H1 (cell line): ENCODE measurements at regions not wholly inside any gene's neighbourhood (a gene's known extent, or its start where the extent isn't known, plus 50 kb on each side); places are given as distances from the start of the nearest gene placed in this dataset.

Experiments used
- CTCF ChIA-PET: fragments of 300-600 bp; sonication (Branson Sonifier 250); formaldehyde crosslinking; loops from one replicate; lab custom pipeline; 2021; ENCODE audit not compliant: partially characterized antibody; lab: Charles Lee
- POLR2A ChIA-PET: fragments of 300-600 bp; sonication (Branson Sonifier 250); formaldehyde crosslinking; loops from one replicate; lab custom pipeline; 2021; ENCODE audit warnings: inconsistent platforms; ENCODE audit not compliant: partially characterized antibody; lab: Charles Lee
- DNase-seq, 2 experiments: peaks; one replicate each; pipeline versions ENCODE4 v3.0.0 to v3.0.0-alpha.2; 2010 to 2022; ENCODE audit warnings: low spot score in 2 of 2, low read depth in 1 of 2, mixed read lengths in 1 of 2
- FAIRE-seq: peaks from 2 replicates; lab custom pipeline; 2011; peaks lifted over from hg19 to GRCh38; lab: Jason Lieb, UNC
- H2AFZ ChIP-seq: 2 replicates; pipeline ENCODE4 v1.8.1; 2012; ENCODE audit warnings: low read length, inconsistent platforms
- H2AK5ac ChIP-seq: 2 replicates; pipeline ENCODE4 v1.6.1; 2013; ENCODE audit warnings: low read depth, low read length
- H2BK120ac ChIP-seq: replicated peaks from 2 replicates; pipeline ENCODE3; 2013; ENCODE audit warnings: low read depth, low read length, inconsistent platforms
- H2BK12ac ChIP-seq: 2 replicates; pipeline ENCODE4 v1.6.1; 2013; ENCODE audit warnings: low read depth, low read length
- H2BK15ac ChIP-seq: 2 replicates; pipeline ENCODE4 v1.6.1; 2013; ENCODE audit warnings: low read length
- H2BK20ac ChIP-seq: 2 replicates; pipeline ENCODE4 v1.6.1; 2013; ENCODE audit warnings: low read length
- H2BK5ac ChIP-seq: 2 replicates; pipeline ENCODE4 v1.6.1; 2013; ENCODE audit warnings: low read depth, low read length
- H3K14ac ChIP-seq: 2 replicates; pipeline ENCODE4 v1.6.1; 2013; ENCODE audit warnings: inconsistent platforms; ENCODE audit not compliant: insufficient read length
- H3K18ac ChIP-seq: 2 replicates; pipeline ENCODE4 v1.6.1; 2013; ENCODE audit warnings: low read length; ENCODE audit errors: extremely low read depth
- H3K23ac ChIP-seq: 2 replicates; pipeline ENCODE4 v1.6.1; 2013; ENCODE audit warnings: inconsistent platforms; ENCODE audit not compliant: insufficient read length
- H3K23me2 ChIP-seq: 2 replicates; pipeline ENCODE4 v1.6.1; 2013; ENCODE audit warnings: low read depth, low read length
- H3K27ac ChIP-seq: 2 replicates; pipeline ENCODE4 v1.6.1; 2011; ENCODE audit warnings: low read depth, low read length, inconsistent platforms
- H3K27me3 ChIP-seq, 4 experiments: replicated peaks in 1 of 4; 1 replicate in 1 of 4; 2 replicates in 3 of 4; pipeline versions ENCODE4 v1.6.1 to v1.8.1; 2011 to 2013; ENCODE audit warnings: low read length in 3 of 4, mild to moderate bottlenecking in 3 of 4, inconsistent platforms in 2 of 4, mixed read lengths in 2 of 4, moderate library complexity in 1 of 4; ENCODE audit not compliant: control insufficient read depth in 3 of 4, insufficient read depth in 3 of 4; ENCODE audit errors: extremely low read depth in 1 of 4
- H3K36me3 ChIP-seq, 4 experiments: 2 replicates each; pipeline versions ENCODE4 v1.6.1 to v1.8.1; 2011 to 2013; ENCODE audit warnings: mild to moderate bottlenecking in 4 of 4, low read length in 3 of 4, moderate library complexity in 2 of 4, control low read depth in 1 of 4, inconsistent platforms in 1 of 4; ENCODE audit not compliant: insufficient read depth in 4 of 4, control insufficient read depth in 2 of 4
- H3K4ac ChIP-seq: replicated peaks from 2 replicates; pipeline ENCODE3; 2013; ENCODE audit warnings: low read length, low read depth, mixed read lengths, inconsistent platforms; ENCODE audit not compliant: insufficient read length
- H3K4me1 ChIP-seq, 4 experiments: replicated peaks in 1 of 4; 1 replicate in 1 of 4; 2 replicates in 3 of 4; pipeline versions ENCODE4 v1.6.1 to v1.8.1; 2011 to 2013; ENCODE audit warnings: low read length in 3 of 4, inconsistent platforms in 2 of 4, mixed read lengths in 1 of 4; ENCODE audit not compliant: insufficient read depth in 4 of 4, control insufficient read depth in 3 of 4
- H3K4me2 ChIP-seq, 2 experiments: 2 replicates each; pipeline versions ENCODE4 v1.6.1 to v1.8.1; 2011 to 2013; ENCODE audit warnings: low read depth in 2 of 2, low read length in 2 of 2, control low read depth in 1 of 2, inconsistent platforms in 1 of 2, mild to moderate bottlenecking in 1 of 2; ENCODE audit not compliant: insufficient read depth in 1 of 2
- H3K4me3 ChIP-seq, 4 experiments: fragments of 200-600, 300-600 bp in 1 of 4; sonication (generic), shearing (Covaris generic), sonication (Bioruptor Twin) in 1 of 4; 2 replicates each; pipeline versions ENCODE4 v1.5.1 to v1.8.1; 2011 to 2016; ENCODE audit warnings: low read length in 4 of 4, low read depth in 3 of 4, control low read depth in 2 of 4, inconsistent platforms in 2 of 4, mild to moderate bottlenecking in 2 of 4, mixed read lengths in 1 of 4, moderate library complexity in 1 of 4; ENCODE audit not compliant: insufficient read depth in 2 of 4; ENCODE audit errors: extremely low read depth in 1 of 4
- H3K56ac ChIP-seq: replicated peaks from 2 replicates; pipeline ENCODE3; 2013; ENCODE audit warnings: low read depth, mild to moderate bottlenecking, mixed read lengths, low read length, inconsistent platforms; ENCODE audit not compliant: insufficient read length
- H3K79me1 ChIP-seq: 2 replicates; pipeline ENCODE4 v1.6.1; 2013; ENCODE audit warnings: low read depth, low read length, control low read depth
- H3K79me2 ChIP-seq, 2 experiments: 2 replicates each; pipeline versions ENCODE4 v1.6.1 to v1.8.1; 2012 to 2013; ENCODE audit warnings: low read length in 2 of 2, mild to moderate bottlenecking in 2 of 2, inconsistent platforms in 1 of 2; ENCODE audit not compliant: insufficient read depth in 2 of 2, control insufficient read depth in 1 of 2
- H3K9ac ChIP-seq, 4 experiments: replicated peaks in 1 of 4; 1 replicate in 1 of 4; 2 replicates in 3 of 4; pipeline versions ENCODE4 v1.6.1 to v1.8.1; 2011 to 2013; ENCODE audit warnings: low read depth in 3 of 4, low read length in 3 of 4, control low read depth in 2 of 4, mild to moderate bottlenecking in 2 of 4, moderate library complexity in 2 of 4, inconsistent platforms in 1 of 4; ENCODE audit errors: extremely low read depth in 1 of 4
- H3K9me3 ChIP-seq, 2 experiments: 2 replicates each; pipeline versions ENCODE4 v1.6.1 to v1.8.1; 2012 to 2013; ENCODE audit warnings: mild to moderate bottlenecking in 2 of 2, moderate library complexity in 2 of 2, control low read depth in 1 of 2, inconsistent platforms in 1 of 2, low read depth in 1 of 2, low read length in 1 of 2, mixed read lengths in 1 of 2; ENCODE audit not compliant: insufficient read depth in 2 of 2
- H4K20me1 ChIP-seq, 2 experiments: replicated peaks in 1 of 2; 2 replicates each; pipeline versions ENCODE3 to v1.8.1; 2011 to 2013; ENCODE audit warnings: inconsistent platforms in 2 of 2, low read length in 2 of 2, mild to moderate bottlenecking in 1 of 2; ENCODE audit not compliant: insufficient read depth in 2 of 2, control insufficient read depth in 1 of 2
- H4K5ac ChIP-seq: 2 replicates; pipeline ENCODE4 v1.6.1; 2013; ENCODE audit warnings: low read length, low read depth, mixed read lengths, inconsistent platforms; ENCODE audit not compliant: insufficient read length
- H4K8ac ChIP-seq: 2 replicates; pipeline ENCODE4 v1.8.0; 2013; ENCODE audit warnings: mild to moderate bottlenecking, moderate library complexity, low read length, inconsistent platforms; ENCODE audit not compliant: insufficient read depth; ENCODE audit errors: extremely low read depth
- H4K91ac ChIP-seq: replicated peaks from 2 replicates; pipeline ENCODE3; 2013; ENCODE audit warnings: low read length, mixed read lengths, inconsistent platforms; ENCODE audit not compliant: insufficient read length
- CBX5 ChIP-seq: fragments of 300-800, 300-1000 bp; sonication (generic); IDR thresholded peaks from 2 replicates; pipeline ENCODE4 v1.7.1; 2016; ENCODE audit warnings: antibody characterized with exemption, low read length, low read depth
- CHD1 ChIP-seq: IDR thresholded peaks from 2 replicates; pipeline ENCODE4 v1.6.1; 2012; ENCODE audit warnings: low read depth, low read length, improper control_type of control experiment
- MAFK ChIP-seq: IDR thresholded peaks from 2 replicates; pipeline ENCODE4 v1.6.1; 2012; ENCODE audit warnings: low read depth, mild to moderate bottlenecking, improper control_type of control experiment, low read length
- RAD21 ChIP-seq, 2 experiments: IDR thresholded peaks in 1 of 2; conservative IDR thresholded peaks in 1 of 2; 2 replicates each; pipeline ENCODE4 v1.6.1; 2011; ENCODE audit warnings: low read depth in 2 of 2, low read length in 2 of 2, improper control_type of control experiment in 1 of 2, inconsistent platforms in 1 of 2, mild to moderate bottlenecking in 1 of 2, moderate library complexity in 1 of 2
- TCF12 ChIP-seq: IDR thresholded peaks from 2 replicates; pipeline ENCODE4 v1.6.1; 2011; ENCODE audit warnings: low read depth, mild to moderate bottlenecking, low read length
- WGBS, 2 experiments: shearing (Covaris generic) in 1 of 2; methylation state at CpG; one replicate each; pipeline versions ENCODE4 v1.1.6 to v1.1.7; 2013 to 2015; ENCODE audit warnings: low lambda C conversion rate in 2 of 2, mixed read lengths in 2 of 2, inconsistent platforms in 1 of 2, low coverage in 1 of 2, missing lambda C conversion rate in 1 of 2; ENCODE audit not compliant: insufficient replicate concordance in 2 of 2, insufficient coverage in 1 of 2, insufficient read length in 1 of 2; ENCODE audit errors: extremely low coverage in 1 of 2, missing lambda C conversion rate in 1 of 2; 5-methylcytosine and 5-hydroxymethylcytosine counted together

GRCh38 chr1:39144924-39145323 is 59.6 kb upstream of the MACF1 start:
- no peak overlapping the region for H3K27ac ChIP-seq
- H2BK120ac ChIP-seq: no peak overlapping the region
- H3K9ac ChIP-seq: no peak overlapping the region
- no peak overlapping the region for H3K18ac ChIP-seq
- no peak overlapping the region for H3K14ac ChIP-seq
- H3K36me3 ChIP-seq: no peaks in the 10 kb centered on the region
- H2AFZ ChIP-seq: no peak overlapping the region
- no peak overlapping the region for H3K23ac ChIP-seq
- FAIRE-seq (no peak), DNase-seq (no peak)
- 95% methylated on average over 3 of the region's 3 CpGs; no CpG with 5 or more reads in 1 of the 2 experiments for whole genome bisulfite sequencing, 2 experiments
- no peak overlapping the region for H3K56ac ChIP-seq
- no peak overlapping the region for H3K4ac ChIP-seq
- ChIA-PET POLR2A (interaction anchor here (1.1 to 2.4 kb wide), 5 partner anchors 9 to 41 kb away, joined by 3 to 13 read pairs (median 6); no protein-coding TSS in a partner anchor), CTCF (interaction anchor here (0.7 to 9.2 kb wide), 6 partner anchors 12 to 60 kb away, joined by 3 to 60 read pairs (median 4); no protein-coding TSS in a partner anchor)
- no peak overlapping the region; the same call in 1 of the 2 replicates for H2AK5ac ChIP-seq
- no peak overlapping the region for H3K4me3 ChIP-seq
- no peak overlapping the region for H2BK20ac ChIP-seq
- H4K8ac ChIP-seq: no peak overlapping the region
- no peak overlapping the region for H3K4me2 ChIP-seq
- H4K5ac ChIP-seq: no peak overlapping the region
- peaks cover 7 to 25% (median 18%) of the 10 kb centered on the region in 4 experiments for H3K4me1 ChIP-seq
- peak overlapping the region; percentile 49; the same call in 1 of the 2 replicates for H2BK15ac ChIP-seq
- H3K23me2 ChIP-seq: no peaks in the 10 kb centered on the region; the same call in 1 of the 2 replicates
- H3K79me1 ChIP-seq: peaks cover 3% of the 10 kb centered on the region; the same call in 1 of the 2 replicates
- no peaks in the 10 kb centered on the region for H3K9me3 ChIP-seq
- H4K91ac ChIP-seq: no peak overlapping the region
- H3K27me3 ChIP-seq: no peaks in the 10 kb centered on the region
- no peak overlapping the region for H2BK12ac ChIP-seq
- peaks cover 4 to 81% of the 10 kb centered on the region in 2 experiments; a peak in 3 of 4 replicates for H3K79me2 ChIP-seq
- no peaks in the 10 kb centered on the region for H4K20me1 ChIP-seq
- H2BK5ac ChIP-seq: 0 out of 2 replicates have a peak overlapping the region, but pooled peaks have one; percentile 6
- TF ChIP-seq TCF12: no peak
- TF ChIP-seq CHD1: no peak
- TF ChIP-seq CBX5: no peak
- TF ChIP-seq MAFK: no peak
- TF ChIP-seq RAD21 (IDR thresholded peaks at IDR 0.05 in 1 of 2, conservative IDR thresholded peaks at IDR 0.05 in 1 of 2; ENCODE audit: low read depth in 2 of 2, low read length in 2 of 2): no peak
